GOT3 (cell line): ENCODE measurements at regions not wholly inside any gene's neighbourhood (a gene's known extent, or its start where the extent isn't known, plus 50 kb on each side); places are given as distances from the start of the nearest gene placed in this dataset.
A peak's percentile ranks its signal among the peaks of the same experiment; 100 is the strongest.

Experiments used
- DNase-seq: peaks from one replicate; lab custom pipeline; 2025; ENCODE audit warnings: mixed read lengths; lab: John Stamatoyannopoulos, UW

GRCh38 chr6:104574135-104574750 lies 285.5 kb downstream of the HACE1 start:
- DNase-seq, result no peak

GRCh38 chr6:104573350-104573749 lies 286.4 kb downstream of the HACE1 start:
- no peak for DNase-seq

GRCh38 chr6:104572901-104573300 lies 286.8 kb downstream of the HACE1 start:
- no peak for DNase-seq

GRCh38 chr6:104566411-104566810 lies 293.3 kb downstream of the HACE1 start:
- DNase-seq, result no peak

GRCh38 chr6:104563306-104563705 lies 296.4 kb downstream of the HACE1 start:
- no peak for DNase-seq

GRCh38 chr6:104559435-104560202 lies 300.1 kb downstream of the HACE1 start:
- no peak for DNase-seq

- no peak for DNase-seq
Observed at GRCh38 chr6:104558746-104559145, 301.0 kb downstream of the HACE1 start.

- DNase-seq, result no peak
Observed at GRCh38 chr6:104548297-104548696, 311.4 kb downstream of the HACE1 start.

GRCh38 chr6:104541411-104541810 lies 318.3 kb downstream of the HACE1 start:
- no peak for DNase-seq

- no peak for DNase-seq
Observed at GRCh38 chr6:104540743-104541142, 319.0 kb downstream of the HACE1 start.

GRCh38 chr6:104539173-104539572 lies 320.5 kb downstream of the HACE1 start:
- no peak for DNase-seq

- DNase-seq, result no peak
Observed at GRCh38 chr6:104537872-104538271, 321.8 kb downstream of the HACE1 start.

GRCh38 chr6:104537180-104537579 lies 322.5 kb downstream of the HACE1 start:
- DNase-seq, result no peak

- no peak for DNase-seq
Observed at GRCh38 chr6:104532462-104532861, 327.3 kb downstream of the HACE1 start.

GRCh38 chr6:104531646-104532045 lies 328.1 kb downstream of the HACE1 start:
- no peak for DNase-seq

- DNase-seq, result no peak
Observed at GRCh38 chr6:104527761-104528415, 331.8 kb downstream of the HACE1 start.

- DNase-seq, result no peak
Observed at GRCh38 chr6:104527311-104527710, 332.4 kb downstream of the HACE1 start.

GRCh38 chr6:104526376-104526775 lies 333.3 kb downstream of the HACE1 start:
- DNase-seq, result no peak

GRCh38 chr6:104525677-104526322 lies 333.9 kb downstream of the HACE1 start:
- DNase-seq, result peak; percentile 29

GRCh38 chr6:104522533-104522932 lies 337.2 kb downstream of the HACE1 start:
- no peak for DNase-seq

- DNase-seq, result no peak
Observed at GRCh38 chr6:104521176-104521575, 338.5 kb downstream of the HACE1 start.

- DNase-seq, result no peak
Observed at GRCh38 chr6:104519566-104519965, 340.2 kb downstream of the HACE1 start.

GRCh38 chr6:104509355-104509754 lies 350.4 kb downstream of the HACE1 start:
- no peak for DNase-seq
